NCI-H1105 (cell line): ENCODE measurements at regions not wholly inside any gene's neighbourhood (a gene's known extent, or its start where the extent isn't known, plus 50 kb on each side); places are given as distances from the start of the nearest gene placed in this dataset.
"Not testable (repeated sequence)": the region's sequence is repeated elsewhere in the genome, so short reads cannot be mapped to it uniquely, and the experiment has no call there.

Experiments used
- DNase-seq: peaks from one replicate; lab custom pipeline; 2025; lab: John Stamatoyannopoulos, UW

DNA sequence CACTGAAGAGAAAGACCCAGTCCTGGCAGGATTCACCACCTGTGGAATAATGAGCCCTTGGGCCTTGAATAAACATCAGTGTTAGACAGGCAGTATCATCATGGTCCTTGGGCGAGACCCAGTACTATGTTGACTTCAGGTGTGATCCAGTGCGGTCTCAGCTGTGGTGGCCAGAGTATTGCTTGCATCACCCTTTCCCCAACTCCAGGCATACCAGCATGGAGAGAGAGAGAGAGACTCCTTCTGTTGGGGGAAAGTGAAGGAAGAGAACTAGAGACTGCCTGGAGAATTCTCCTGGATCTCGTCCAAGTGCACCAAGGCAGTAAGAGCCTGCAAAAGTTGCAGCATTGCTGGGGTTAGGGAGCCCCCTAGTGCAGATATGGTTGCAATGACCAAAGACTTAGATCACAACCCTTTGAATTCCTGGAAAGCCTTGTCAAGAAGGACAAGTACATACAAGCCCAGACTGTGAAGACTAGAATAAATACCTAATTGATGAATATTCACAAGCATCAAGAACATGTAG is 61.1 kb upstream of the VAMP7 start:
- DNase-seq: peak; percentile 91

DNA sequence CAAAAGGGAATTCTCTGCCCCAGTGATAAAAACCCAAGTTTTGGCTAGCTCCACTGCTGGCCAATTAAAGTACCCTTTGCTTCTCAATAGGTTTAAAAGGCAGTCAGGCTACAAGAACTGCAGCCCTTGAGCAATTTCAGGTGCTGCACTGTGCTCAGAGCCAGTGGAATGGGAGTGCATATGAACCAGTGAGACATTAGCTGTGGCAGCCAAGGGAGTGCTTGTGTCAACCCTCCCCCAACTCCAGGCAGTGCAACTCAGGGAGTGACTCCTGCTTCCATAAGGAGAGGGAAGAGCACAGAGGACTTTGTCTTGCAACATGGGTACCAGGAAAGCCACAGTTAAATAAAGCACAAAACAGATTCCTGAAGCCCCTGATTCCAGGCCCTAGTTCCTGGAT is 61.6 kb upstream of the VAMP7 start:
- DNase-seq: no peak

DNA sequence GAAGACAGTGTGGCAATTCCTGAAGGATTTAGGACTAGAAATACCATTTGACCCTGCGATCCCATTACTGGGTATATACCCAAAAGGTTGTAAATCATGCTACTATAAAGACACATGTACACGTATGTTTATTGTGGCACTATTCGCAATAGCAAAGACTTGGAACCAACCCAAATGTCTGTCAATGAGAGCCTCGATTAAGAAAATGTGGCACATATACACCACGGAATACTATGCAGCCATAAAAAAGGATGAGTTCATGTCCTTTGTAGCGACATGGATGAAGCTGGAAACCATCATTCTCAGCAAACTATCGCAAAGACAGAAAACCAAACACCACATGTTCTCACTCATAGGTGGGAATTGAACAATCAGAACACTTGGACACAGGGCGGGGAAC is 66.8 kb upstream of the VAMP7 start:
- DNase-seq: not testable (repeated sequence)

DNA sequence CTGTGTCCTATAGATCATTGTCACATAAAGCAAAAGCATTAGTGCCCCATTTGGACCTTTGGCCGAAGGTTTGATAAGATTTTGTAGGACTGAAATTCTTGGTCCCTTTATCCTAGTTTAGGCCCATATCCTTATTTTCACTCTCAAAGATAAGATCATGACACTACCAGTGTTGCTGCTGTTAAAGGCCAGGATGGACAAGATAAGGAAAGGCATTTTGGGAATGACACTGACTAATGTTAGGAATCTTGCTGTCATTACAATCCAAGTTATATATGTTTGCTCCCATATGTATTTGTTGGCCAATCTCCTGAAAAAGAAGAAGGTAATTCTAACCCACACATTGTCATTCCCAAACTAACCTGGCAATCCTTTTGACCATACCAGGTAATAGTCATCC is 101.3 kb upstream of the VAMP7 start:
- no peak for DNase-seq

DNA sequence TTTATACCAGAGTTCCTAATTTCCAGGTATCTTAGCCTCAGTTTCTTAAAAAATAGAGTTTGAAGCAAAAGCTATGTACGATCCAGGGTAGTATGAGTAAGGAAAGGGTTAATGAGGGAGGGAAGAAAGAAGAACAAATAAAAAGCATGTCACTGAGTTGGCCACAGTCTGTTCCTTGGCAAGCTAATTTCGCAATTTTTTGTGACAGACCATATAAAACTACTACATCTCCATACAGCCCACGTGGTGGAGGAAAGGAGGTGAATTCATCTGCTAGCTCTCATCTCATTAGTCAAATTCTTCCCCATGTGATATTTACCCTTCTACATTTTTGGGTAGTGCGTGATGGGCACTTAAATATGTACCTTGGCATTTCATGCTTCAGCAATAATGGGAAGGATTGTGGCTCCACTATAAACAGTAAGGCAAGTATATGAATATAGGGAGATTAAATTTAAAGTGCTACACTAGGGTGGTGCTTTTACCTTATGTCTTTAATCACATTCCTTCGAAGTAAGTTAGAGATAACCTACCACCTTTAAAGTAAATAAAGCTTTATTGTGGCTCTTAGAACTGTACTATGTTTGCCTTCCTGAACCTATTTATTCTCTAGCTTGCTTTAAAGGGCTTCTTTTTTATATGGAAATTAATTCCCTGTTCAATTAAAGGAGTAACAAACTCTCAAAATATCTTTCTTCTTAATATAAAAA is 102.1 kb upstream of the VAMP7 start:
- DNase-seq: no peak

DNA sequence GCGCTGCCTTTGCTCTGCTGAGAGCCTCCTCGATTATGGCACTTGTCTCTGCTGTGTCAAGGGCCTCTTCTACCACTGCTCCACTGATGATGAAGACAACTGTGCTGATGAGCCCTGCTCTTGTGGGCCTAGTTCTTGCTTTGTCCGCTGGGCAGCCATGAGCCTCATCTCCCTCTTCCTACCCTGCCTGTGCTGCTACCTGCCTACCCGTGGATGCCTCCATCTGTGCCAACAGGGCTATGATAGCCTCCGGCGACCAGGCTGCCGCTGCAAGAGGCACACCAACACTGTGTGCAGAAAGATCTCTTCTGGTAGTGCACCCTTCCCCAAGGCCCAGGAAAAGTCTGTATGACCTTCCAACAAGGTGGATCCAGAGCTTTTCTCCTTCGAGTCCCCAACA is 106.8 kb upstream of the VAMP7 start:
- no peak for DNase-seq

DNA sequence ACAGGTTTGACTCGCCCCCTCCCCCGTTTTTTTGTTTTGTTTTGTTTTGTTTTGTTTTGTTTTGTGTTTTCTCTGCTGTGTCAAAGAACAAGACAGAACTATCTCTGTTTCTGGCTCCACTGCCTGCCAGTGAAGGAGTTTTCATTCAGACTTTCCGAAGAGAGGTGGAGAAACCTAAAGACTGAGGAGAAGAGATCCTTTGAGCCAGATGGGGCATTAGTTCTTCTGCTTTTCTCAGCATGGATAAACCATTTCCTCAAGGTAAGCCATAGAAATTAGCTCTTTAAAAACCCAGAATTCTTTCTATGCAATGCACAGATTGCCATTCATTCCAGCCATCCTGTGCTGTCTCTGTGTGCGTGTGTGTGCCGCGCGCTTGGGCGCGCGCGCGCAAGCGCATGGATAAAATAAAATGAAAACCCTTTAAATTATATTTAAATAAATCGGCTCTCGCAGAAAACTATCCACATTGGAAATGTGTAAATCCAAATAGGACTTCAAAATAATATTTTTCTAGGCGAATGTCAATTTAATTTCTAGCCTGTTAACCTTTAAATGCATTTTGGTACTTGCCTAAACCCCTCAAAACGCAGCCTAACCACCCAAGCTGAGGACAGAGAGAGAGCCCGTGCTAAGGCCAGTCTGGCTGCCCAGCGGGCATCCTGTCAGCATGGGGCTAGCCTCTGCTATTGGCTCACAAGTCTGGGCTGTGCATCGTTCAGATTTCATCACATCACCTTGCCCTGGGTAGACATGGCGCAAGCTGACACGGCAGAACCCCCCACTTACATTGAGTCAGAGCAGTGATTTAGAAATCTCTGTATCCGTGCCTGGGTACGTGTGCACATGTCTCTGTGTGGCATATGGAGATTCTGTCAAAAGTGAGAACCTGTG is 113.0 kb upstream of the VAMP7 start:
- no peak for DNase-seq

DNA sequence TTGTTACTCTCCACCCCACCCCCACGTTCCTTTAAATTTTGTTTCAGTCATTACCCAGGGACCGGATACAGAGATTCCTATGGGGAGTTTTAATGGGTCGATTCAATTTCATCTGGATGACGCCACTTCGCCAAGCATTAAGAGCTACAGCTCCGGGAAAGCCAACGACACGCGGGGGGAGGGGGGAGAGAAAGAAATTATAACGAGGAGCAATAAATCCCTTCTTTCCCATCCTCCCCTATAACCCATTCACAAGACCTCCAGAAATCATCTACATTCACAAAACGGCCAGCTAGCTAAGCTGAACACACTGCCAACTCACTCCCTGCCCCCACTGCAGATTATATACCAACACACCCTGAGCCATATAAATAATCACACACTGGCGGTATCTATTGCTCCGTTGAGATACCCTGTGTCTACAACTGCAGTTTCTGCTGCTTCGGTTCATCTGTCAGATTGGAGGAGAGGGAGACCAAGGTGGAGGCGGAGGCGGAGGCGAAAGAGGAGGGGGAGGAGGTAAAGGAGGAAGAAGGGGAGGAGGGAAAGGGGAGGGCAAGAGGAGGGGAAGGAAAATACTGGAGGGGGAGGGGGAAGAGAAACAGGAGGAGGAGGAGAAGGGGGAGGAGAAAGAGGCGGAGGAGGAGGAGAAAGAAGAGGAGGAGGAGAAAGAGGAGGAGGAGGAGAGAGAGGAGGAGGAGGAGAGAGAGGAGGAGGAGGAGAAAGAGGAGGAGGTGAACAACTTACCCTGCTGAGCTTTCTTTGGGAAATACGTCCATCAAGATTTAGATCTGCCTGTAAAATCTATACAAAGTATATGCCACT is 113.9 kb upstream of the VAMP7 start:
- peak; percentile 57 for DNase-seq

DNA sequence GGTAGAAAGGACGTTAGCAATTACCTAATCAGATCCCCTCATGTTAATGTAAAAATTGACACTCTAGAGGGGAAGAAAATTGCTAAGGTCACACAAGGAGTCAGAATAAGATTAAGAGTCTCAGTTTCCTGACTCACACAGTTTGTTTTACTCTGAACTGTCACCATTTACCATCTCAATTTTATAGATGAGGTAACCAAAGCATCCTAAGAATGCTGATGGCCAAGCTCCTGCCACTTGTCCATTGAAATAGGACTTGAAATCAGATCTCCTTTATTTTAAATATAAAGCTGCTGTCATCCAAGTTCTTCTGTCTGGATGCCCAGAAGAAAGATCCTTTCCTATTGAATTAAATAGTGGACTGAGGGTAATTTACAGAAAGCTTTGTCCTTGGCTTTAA is 114.8 kb upstream of the VAMP7 start:
- DNase-seq: no peak

DNA sequence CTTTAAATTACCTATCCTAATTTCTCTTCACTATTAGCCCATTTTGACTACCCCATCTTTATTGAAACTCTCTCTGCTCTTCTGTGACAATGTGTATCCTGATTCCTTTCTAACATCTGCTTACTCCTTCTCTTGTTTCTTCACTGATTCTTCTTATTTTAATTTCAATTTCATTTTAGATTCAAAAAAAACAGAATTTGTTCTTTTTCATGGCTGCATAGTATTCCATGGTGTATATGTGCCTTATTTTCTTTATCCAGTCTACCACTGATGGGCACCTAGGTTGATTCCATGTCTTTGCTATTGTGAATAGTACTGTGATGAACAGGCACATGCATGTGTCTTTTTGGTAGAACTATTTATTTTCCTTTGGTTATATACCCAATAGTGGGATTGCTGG is 120.0 kb upstream of the VAMP7 start:
- DNase-seq: no peak

DNA sequence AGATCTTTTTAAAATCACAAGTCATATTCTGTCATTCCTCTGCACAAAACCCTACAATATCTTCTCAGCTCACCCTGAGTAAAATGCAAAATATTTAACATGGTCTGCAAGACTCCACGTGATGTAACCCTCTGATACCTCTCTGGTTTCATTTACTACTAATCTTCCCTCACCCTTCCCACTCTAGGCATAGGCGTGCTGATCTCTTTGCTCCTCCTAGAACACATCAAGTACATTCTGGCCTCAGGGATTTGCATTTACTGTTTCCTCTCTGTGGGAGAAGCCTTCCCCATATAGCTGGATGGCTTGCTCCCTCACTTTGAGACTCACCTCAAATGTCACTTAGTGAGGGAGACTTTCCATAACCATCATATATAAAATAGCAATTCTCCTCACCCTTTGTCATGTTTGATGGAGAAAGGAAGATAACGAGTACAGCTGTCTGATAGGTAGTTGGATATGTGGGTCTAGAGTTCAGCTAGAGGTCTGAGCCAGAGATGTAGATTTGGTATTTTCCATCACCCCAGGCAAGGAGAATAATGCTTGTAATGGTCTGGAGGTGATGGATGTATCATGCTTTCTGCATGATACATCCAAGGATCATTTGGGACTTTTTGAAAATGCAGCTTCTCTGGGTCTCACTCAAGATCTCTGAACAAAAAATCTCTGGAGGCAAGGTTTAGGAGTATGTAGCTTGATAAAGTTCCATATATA is 123.9 kb upstream of the VAMP7 start:
- DNase-seq: no peak

DNA sequence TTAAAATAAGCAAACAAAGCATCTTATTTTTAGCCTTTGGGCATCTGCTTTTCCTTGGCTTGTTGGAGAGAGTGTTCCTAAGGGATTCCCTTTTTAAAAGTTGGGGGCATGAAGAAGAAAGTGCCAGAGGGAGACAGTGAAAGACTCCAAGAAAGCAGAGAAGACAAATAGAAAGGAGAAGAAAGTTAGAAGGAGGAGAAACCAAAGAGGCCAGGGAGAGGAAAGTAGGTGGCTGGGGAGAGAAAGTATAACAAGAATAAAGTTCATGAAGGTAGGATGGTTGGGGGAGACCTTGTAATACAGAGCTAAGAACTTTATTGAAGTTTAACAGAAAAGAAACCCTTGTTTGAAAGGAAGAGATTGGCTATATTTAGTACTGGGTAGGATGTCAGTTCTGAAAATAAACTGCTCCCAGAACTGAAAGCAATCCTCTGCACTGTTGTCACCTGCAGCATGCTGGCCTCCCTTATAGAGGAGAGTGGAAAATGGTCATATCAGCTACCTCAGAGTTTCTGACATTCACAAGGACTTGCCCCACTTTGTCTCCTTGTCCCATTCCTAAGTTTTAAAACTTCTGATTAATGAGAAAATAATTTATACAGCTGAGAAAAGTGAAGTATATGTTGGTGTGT is 125.3 kb upstream of the VAMP7 start:
- DNase-seq: no peak

DNA sequence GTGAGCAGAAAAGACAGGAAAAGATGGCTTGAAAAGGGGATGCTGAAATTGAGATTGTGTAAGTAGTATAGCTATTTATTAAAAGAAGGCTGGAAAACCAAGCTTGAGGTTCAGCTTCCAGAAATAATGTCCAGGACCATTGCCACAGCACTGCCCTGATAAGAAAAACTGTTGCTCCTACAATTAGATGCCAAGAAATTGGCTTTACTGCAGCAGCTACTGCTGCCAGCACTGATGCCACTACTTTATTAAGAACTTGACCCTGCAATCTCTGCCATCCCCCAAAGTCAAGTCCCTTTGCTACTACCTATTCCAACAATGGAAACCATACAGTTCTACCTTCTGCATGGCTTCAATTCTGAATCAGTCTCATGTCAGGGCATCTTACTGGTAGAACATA is 130.0 kb upstream of the VAMP7 start:
- no peak for DNase-seq

DNA sequence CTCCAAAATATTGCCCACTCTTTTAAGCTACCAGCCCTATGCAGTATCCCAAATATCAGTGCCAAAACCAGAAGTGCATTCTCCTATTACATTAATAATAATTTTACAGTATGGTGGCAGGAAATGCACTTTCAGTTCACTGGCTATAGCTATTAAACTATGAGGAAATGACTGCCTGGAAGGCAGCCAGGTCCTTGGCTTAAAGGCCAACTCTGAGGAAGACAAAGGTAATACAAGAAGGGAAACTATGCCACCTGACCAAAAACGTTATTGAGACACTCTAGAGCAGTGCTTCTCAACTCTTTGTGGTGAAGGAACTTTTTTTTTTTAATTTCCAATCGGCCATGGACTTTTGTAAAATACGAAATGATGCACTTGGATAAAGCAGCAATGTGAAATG is 133.6 kb upstream of the VAMP7 start:
- peak; percentile 84 for DNase-seq

DNA sequence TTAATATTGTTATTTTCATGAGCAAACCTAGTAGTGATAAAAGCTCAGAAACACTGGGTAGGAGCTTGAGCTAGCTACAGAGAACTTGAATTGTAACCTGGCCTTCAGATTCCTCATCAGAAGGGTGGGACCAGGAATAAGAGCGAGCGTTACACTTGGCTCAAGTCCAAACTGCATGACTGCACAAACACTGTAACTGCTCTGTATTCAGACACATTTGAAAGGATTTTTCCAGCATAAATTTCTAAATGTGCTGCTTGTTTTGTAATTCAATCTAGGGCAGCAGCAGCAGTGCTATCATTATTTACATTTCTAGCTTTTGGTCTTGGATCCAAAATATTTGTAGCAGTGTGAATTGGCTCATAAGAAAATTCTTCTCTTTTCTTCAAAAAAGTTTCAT is 133.0 kb upstream of the TMLHE start:
- DNase-seq: peak; percentile 62

DNA sequence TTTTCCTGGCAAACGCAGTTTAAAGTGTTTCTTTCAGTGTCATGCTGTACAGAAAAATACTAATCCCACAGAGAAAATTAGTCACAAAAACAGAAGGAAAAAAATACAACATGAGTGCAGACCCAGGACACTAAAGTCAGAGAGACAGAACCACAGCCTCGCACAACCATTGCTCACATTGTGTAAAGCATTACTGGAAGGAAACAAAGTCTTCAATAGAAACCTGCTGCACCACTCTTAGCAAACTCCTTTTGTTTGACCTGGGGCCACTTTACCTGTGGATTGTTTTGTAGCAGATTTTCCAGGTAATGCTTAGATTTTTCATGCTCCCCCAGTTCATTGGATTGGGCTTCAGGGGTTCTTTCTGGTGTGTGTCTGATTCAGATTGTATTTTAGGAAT is 131.8 kb upstream of the TMLHE start:
- no peak for DNase-seq

DNA sequence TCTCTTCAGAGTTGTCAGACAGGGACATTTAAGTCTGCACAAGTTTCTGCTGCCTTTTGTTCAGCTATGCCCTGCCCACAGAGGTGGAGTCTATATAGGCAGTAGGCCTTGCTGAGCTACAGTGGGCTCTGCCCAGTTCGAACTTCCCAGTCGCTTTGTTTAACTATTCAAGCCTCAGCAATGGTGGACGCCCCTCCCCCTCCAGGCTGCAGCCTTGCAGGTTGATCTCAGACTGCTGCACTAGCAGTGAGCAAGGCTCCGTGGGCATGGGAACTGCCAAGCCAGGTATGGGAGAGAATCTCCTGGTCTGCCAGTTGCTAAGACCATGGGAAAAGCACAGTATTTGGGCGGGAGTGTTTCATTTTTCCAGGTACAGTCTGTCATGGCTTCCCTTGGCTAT is 115.6 kb upstream of the TMLHE start:
- DNase-seq: not testable (repeated sequence)

DNA sequence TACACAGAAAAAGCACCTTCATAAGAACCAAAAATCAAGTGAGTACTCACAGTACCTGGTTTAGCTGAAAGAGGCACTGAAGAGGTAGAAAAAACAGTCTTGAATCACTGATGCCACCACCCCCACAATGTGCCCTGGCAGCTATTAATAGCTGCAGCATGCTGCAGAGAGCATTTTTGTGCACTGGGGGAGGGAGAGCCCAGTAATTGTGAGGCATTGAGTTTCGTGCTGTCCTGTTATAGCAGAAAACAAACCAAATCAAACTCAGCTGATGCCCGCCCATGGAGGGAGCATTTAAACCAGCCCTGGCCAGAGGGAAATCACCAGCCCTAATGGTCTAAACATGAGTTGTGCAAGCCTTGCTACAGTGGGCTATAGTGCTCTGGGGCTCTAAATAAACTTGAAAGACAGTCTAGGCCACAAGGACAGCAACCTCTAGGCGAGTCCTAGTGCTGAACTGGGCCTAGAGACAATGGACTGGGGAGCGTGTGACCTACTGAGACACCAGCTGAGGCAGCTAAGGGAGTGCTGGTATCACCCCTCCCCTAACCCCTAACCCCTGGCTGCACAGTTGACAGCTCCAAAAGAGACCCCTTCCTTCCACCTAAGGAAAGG is 106.3 kb upstream of the TMLHE start:
- no peak for DNase-seq

DNA sequence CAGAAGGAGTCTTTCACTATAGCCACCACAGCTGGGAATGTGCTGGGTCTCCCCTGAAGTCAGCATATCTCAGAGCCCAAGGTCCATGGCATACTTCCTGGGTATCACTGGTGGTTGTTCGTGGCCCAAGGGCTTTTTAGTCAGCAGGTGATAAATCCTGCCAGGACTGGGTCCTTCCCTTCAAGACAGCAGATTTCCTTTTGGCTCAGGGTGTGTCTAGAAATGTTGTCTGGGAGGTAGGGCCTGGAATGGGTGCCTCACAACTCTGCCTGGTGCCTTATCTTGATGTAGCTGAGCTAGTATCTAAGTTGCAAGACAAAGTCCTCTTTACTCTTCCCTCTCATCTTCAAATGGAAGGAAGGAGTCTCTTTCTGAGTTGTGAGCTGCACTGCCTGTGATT is 102.4 kb upstream of the TMLHE start:
- DNase-seq: no peak

DNA sequence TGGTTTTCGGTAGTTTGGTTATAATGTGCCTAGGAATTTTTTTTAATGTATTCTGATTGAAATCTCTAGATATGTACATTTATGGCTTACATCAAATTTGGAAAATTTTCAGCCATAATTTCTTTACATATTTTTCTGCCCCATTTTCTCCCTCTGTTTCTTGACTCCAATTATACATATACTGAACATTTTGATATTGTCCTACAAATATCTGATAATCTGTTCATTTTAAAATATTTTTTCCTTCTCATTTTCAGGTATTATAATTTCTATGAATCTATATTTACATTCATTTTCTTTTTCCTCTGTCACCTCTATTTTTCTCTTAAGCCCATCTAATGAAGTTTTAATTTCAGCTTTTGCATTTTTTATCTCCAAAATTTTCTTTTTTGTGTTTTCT is 82.7 kb upstream of the TMLHE start:
- no peak for DNase-seq

DNA sequence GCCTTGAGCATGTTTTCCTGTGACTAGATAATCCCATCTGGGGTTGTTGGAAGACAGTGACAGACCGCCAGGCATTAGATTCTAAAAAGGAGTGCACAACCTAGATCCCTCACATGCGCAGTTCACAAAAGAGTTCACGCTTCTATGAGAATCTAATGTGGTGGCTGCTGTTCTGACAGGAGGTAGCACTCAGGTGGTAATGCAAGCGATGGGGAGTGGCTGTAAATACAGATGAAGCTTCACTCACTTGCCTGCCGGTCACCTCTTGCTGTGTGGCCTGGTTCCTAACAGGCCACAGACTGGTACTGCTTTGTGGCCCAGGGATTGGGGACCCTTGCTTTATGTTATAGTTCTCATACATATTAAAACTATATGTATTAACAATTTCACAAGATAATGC is 81.9 kb upstream of the TMLHE start:
- DNase-seq: no peak
